Chondrocyte (in vitro differentiated cells): ENCODE measurements at regions not wholly inside any gene's neighbourhood (a gene's known extent, or its start where the extent isn't known, plus 50 kb on each side); places are given as distances from the start of the nearest gene placed in this dataset.

Source experiments
- DNase-seq: peaks from one replicate; pipeline ENCODE4 v3.0.0; 2021; ENCODE audit warnings: mixed read lengths, low spot score
- H3K27ac Mint-ChIP-seq: one replicate; pipeline ENCODE4 v1.8.0; 2021; ENCODE audit warnings: mild to moderate bottlenecking, moderate library complexity, mixed read lengths; ENCODE audit not compliant: unreplicated experiment
- H3K27me3 Mint-ChIP-seq: 2 replicates; pipeline ENCODE4 v1.8.0; 2021; ENCODE audit warnings: low read depth, mixed read lengths
- H3K36me3 Mint-ChIP-seq: 2 replicates; pipeline ENCODE4 v1.8.0; 2021; ENCODE audit warnings: low read depth, mixed read lengths
- H3K4me1 Mint-ChIP-seq: 2 replicates; pipeline ENCODE4 v1.8.0; 2021; ENCODE audit warnings: low read depth, mild to moderate bottlenecking, mixed read lengths
- H3K4me3 Mint-ChIP-seq: one replicate; pipeline ENCODE4 v1.8.0; 2021; ENCODE audit warnings: mild to moderate bottlenecking, moderate library complexity, mixed read lengths; ENCODE audit not compliant: unreplicated experiment
- H3K9me3 Mint-ChIP-seq: 2 replicates; pipeline ENCODE4 v1.8.0; 2021; ENCODE audit warnings: low read depth, mixed read lengths
- TF ChIP-seq, protein P1 (sequence below): fragments of 200-600 bp; sonication (generic); IDR thresholded peaks from 2 replicates; pipeline ENCODE4 v1.5.0; 2021; ENCODE audit warnings: antibody characterized with exemption, mild to moderate bottlenecking, moderate library complexity

DNA sequence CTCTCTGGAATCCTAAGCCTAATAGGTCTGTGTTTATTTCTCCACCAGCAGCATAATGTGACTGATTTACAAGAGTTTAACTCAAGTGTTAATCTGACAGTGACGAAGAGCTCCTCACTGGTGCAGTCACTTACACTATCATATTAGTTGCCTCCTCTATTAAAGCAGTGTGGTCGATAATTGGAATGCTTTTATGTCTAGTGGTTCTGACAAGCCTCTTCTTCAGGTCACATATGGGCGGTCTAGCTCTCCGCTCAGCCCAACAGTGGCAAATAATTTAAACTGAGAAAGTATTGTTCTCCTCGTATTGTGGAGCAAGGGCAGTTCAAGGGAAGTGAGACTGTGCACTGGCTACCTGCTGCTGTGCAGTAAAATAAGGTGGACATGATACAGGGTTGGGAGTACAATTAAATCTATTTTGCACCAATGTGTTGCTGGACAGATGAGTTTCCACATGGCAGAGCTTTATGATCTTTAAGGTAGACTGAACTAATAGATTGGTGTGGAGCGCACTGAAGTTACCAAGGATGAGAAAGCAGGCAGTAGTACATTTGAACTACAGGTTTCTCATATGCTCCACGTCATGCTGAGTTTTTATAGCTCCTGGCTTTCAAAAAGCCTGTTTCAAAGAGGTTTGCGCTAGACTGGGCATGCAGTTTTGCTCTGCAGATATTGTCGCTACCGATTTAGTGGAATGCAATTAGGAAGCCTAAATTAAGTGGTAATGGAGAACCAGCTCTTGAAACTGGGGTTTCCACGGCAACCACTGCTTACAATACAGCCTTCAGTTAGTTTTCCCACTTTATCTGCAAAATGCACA lies 151.7 kb upstream of the POU3F3 start:
- peaks cover 11% of the 10 kb centered on the region for H3K4me1 Mint-ChIP-seq
- TF ChIP-seq, protein P1, sequence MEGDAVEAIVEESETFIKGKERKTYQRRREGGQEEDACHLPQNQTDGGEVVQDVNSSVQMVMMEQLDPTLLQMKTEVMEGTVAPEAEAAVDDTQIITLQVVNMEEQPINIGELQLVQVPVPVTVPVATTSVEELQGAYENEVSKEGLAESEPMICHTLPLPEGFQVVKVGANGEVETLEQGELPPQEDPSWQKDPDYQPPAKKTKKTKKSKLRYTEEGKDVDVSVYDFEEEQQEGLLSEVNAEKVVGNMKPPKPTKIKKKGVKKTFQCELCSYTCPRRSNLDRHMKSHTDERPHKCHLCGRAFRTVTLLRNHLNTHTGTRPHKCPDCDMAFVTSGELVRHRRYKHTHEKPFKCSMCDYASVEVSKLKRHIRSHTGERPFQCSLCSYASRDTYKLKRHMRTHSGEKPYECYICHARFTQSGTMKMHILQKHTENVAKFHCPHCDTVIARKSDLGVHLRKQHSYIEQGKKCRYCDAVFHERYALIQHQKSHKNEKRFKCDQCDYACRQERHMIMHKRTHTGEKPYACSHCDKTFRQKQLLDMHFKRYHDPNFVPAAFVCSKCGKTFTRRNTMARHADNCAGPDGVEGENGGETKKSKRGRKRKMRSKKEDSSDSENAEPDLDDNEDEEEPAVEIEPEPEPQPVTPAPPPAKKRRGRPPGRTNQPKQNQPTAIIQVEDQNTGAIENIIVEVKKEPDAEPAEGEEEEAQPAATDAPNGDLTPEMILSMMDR = no peak
- H3K4me3 Mint-ChIP-seq = no peak overlapping the region
- no peaks in the 10 kb centered on the region for H3K9me3 Mint-ChIP-seq
- no peaks in the 10 kb centered on the region for H3K36me3 Mint-ChIP-seq
- H3K27ac Mint-ChIP-seq = no peak overlapping the region
- DNase-seq = no peak
- H3K27me3 Mint-ChIP-seq = peaks cover 13% of the 10 kb centered on the region

DNA sequence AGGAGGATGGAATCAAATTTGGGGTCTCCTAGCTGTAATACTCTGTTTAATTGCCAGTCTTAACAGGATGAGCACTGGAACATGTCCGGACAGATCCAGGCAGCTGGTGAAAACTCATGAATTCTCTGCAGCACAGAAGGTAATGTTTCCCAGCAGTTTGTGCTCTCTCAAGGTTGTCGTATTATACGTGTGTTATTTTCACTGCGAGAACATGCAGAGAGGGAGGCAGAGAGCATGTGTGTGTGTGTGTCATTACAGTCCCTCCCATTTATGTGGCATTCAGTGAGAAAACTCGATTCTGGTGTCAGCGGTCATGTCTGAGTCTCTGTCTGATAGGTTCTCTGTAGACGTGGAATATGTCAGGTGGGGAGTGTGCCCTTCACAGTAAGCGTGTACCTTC lies 150.2 kb upstream of the POU3F3 start:
- H3K4me3 Mint-ChIP-seq = no peak overlapping the region
- H3K27me3 Mint-ChIP-seq = peaks cover 13% of the 10 kb centered on the region
- no peaks in the 10 kb centered on the region for H3K36me3 Mint-ChIP-seq
- H3K27ac Mint-ChIP-seq = no peak overlapping the region
- DNase-seq = no peak
- TF ChIP-seq, protein P1 = no peak
- no peaks in the 10 kb centered on the region for H3K9me3 Mint-ChIP-seq
- peaks cover 11% of the 10 kb centered on the region for H3K4me1 Mint-ChIP-seq

DNA sequence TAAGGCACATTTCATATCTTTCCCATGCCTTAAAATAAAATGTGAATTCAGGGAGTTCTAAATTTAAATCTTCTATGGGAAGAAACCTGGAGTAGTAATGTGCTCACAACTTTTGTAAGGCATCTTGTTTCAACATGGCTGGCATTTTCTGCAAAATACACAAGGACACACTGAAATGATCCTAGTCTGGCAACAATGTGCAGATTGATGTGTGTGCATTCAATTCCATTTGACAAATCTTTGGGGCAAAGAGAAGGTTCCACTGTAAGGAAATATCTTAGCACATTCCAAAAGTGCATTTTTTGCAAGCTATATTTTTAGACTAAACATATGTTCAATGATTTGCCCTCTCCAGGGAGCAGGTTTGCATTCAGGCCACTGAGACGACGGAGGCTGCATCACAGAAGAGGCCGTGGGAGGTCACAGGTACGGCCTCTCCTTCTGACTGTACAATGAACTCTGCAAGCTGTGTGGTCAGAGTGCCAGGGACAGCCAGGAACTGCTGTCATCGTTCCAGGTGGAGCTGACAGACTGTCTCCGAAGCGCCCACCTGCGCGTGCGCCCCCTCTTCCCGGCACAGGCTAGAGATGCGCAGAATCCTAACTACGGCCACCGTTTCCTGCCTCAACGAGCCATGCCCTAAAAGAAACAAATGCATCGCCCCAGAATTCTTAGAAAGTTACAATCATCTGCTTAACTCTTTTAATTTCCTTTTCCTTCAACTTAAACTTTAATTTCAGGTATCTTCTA lies 149.2 kb upstream of the POU3F3 start:
- no peaks in the 10 kb centered on the region for H3K9me3 Mint-ChIP-seq
- no peak for DNase-seq
- no peak overlapping the region for H3K4me3 Mint-ChIP-seq
- no peaks in the 10 kb centered on the region for H3K36me3 Mint-ChIP-seq
- H3K4me1 Mint-ChIP-seq = peaks cover 11% of the 10 kb centered on the region
- TF ChIP-seq, protein P1 = no peak
- no peak overlapping the region for H3K27ac Mint-ChIP-seq
- H3K27me3 Mint-ChIP-seq = peaks cover 13% of the 10 kb centered on the region

DNA sequence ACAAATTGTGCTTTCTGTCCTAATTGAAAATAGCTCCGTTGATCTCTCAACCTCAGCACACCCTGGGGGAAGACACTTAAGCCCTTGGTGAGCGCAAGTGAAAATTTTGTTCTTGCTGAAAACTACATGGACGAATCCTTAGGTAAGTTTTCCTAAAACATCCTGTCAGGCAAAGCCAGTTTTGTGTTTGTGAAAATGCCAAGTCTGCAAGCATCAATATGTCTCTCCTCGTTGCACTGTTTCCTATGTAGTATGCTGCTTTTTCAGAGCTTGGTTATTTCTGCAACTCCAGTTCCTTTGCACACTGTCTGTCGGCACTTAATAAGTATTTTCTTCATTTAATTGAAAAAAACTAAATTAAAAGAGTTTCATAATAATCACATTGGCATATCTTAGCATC lies 146.9 kb upstream of the POU3F3 start:
- no peaks in the 10 kb centered on the region for H3K9me3 Mint-ChIP-seq
- H3K36me3 Mint-ChIP-seq = no peaks in the 10 kb centered on the region
- no peak overlapping the region for H3K27ac Mint-ChIP-seq
- peaks cover 7% of the 10 kb centered on the region for H3K27me3 Mint-ChIP-seq
- TF ChIP-seq, protein P1 = no peak
- peaks cover 11% of the 10 kb centered on the region for H3K4me1 Mint-ChIP-seq
- no peak for DNase-seq
- no peak overlapping the region for H3K4me3 Mint-ChIP-seq

DNA sequence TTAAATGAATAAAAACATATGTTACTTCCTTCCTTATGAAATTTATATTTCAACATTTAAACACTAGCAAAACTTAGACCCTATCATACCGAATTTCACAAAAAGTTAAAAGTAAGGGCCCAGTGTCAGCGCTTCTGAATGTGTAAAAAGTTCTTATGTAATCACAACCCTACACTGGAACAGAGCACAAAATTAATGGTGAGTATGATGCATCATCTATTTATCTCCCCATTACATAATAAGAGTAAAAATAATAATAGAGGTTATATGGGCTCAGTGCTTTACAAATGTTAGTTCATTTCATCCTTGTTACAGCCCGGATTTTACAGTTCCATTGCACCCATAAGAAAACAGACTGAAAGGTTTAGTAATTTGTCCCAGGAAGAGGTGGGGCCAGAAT lies 144.9 kb upstream of the POU3F3 start:
- H3K9me3 Mint-ChIP-seq = peaks cover 5% of the 10 kb centered on the region
- peaks cover 1% of the 10 kb centered on the region for H3K36me3 Mint-ChIP-seq
- H3K4me1 Mint-ChIP-seq = peaks cover 6% of the 10 kb centered on the region
- no peaks in the 10 kb centered on the region for H3K27me3 Mint-ChIP-seq
- no peak for DNase-seq
- H3K4me3 Mint-ChIP-seq = no peak overlapping the region
- H3K27ac Mint-ChIP-seq = no peak overlapping the region
- TF ChIP-seq, protein P1 = no peak
